WTC11 (cell line): ENCODE measurements at regions not wholly inside any gene's neighbourhood (a gene's known extent, or its start where the extent isn't known, plus 50 kb on each side); places are given as distances from the start of the nearest gene placed in this dataset.

Experiments used
- FOXJ3 ChIP-seq: sonication (generic); formaldehyde crosslinking; IDR thresholded peaks from 2 replicates; pipeline ENCODE4 v1.9.0; 2021; ENCODE audit warnings: missing genetic modification reagents, mild to moderate bottlenecking, borderline replicate concordance
- FOXP1 ChIP-seq: sonication (generic); formaldehyde crosslinking; IDR thresholded peaks from 2 replicates; pipeline ENCODE4 v1.8.0; 2022; ENCODE audit warnings: missing genetic modification reagents, mild to moderate bottlenecking, moderate library complexity, borderline replicate concordance
- IRF2 ChIP-seq: sonication (generic); formaldehyde crosslinking; IDR thresholded peaks from 2 replicates; pipeline ENCODE4 v1.8.0; 2022; ENCODE audit warnings: low read depth, missing genetic modification reagents, borderline replicate concordance
- ZNF232 ChIP-seq: sonication (generic); formaldehyde crosslinking; IDR thresholded peaks from 2 replicates; pipeline ENCODE4 v1.8.0; 2022; ENCODE audit warnings: mild to moderate bottlenecking, missing genetic modification reagents
- TF ChIP-seq, protein P1 (sequence below): fragments of 200-600 bp; IDR thresholded peaks from 2 replicates; pipeline ENCODE4 v1.8.0; 2022; ENCODE audit warnings: antibody characterized with exemption
- TF ChIP-seq, protein P2 (sequence below): sonication (generic); formaldehyde crosslinking; IDR thresholded peaks from 2 replicates; pipeline ENCODE4 v1.8.1; 2022; ENCODE audit warnings: low read depth, missing genetic modification reagents, borderline replicate concordance

DNA sequence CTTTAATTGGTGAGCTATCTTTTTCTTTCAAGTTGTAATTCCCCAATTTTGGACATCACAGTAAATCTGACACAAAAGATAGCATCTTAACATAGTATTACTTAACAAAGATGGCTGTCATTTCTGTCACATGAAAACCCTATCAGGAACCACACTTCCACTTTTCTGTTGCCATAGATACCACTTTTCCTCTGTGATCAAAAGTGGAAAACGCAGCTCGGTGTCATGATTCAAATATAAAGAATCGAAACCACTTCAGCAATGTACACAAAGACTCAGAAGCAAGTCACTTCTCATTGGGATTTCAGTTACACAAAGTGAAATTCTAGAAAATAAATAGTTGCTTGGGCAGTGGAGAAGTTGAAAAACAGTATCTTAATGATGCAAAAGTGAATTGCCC is 524.9 kb upstream of the ITGA1 start:
- TF ChIP-seq, protein P1, sequence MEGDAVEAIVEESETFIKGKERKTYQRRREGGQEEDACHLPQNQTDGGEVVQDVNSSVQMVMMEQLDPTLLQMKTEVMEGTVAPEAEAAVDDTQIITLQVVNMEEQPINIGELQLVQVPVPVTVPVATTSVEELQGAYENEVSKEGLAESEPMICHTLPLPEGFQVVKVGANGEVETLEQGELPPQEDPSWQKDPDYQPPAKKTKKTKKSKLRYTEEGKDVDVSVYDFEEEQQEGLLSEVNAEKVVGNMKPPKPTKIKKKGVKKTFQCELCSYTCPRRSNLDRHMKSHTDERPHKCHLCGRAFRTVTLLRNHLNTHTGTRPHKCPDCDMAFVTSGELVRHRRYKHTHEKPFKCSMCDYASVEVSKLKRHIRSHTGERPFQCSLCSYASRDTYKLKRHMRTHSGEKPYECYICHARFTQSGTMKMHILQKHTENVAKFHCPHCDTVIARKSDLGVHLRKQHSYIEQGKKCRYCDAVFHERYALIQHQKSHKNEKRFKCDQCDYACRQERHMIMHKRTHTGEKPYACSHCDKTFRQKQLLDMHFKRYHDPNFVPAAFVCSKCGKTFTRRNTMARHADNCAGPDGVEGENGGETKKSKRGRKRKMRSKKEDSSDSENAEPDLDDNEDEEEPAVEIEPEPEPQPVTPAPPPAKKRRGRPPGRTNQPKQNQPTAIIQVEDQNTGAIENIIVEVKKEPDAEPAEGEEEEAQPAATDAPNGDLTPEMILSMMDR: no peak
- TF ChIP-seq ZNF232 (CRISPR knock-in tag): no peak
- no peak for TF ChIP-seq FOXP1 (CRISPR knock-in tag)
- no peak for TF ChIP-seq FOXJ3
- TF ChIP-seq, protein P2, sequence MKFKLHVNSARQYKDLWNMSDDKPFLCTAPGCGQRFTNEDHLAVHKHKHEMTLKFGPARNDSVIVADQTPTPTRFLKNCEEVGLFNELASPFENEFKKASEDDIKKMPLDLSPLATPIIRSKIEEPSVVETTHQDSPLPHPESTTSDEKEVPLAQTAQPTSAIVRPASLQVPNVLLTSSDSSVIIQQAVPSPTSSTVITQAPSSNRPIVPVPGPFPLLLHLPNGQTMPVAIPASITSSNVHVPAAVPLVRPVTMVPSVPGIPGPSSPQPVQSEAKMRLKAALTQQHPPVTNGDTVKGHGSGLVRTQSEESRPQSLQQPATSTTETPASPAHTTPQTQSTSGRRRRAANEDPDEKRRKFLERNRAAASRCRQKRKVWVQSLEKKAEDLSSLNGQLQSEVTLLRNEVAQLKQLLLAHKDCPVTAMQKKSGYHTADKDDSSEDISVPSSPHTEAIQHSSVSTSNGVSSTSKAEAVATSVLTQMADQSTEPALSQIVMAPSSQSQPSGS: no peak
- no peak for TF ChIP-seq IRF2
